IPS-20b (cell line): ENCODE measurements at regions not wholly inside any gene's neighbourhood (a gene's known extent, or its start where the extent isn't known, plus 50 kb on each side); places are given as distances from the start of the nearest gene placed in this dataset.

Experiments used
- H3K27ac ChIP-seq: one replicate; pipeline ENCODE4 v1.5.1; 2013; ENCODE audit warnings: low read length
- H3K27me3 ChIP-seq: 2 replicates; pipeline ENCODE4 v1.6.1; 2013; ENCODE audit warnings: mild to moderate bottlenecking, low read length, inconsistent platforms; ENCODE audit not compliant: insufficient read depth
- H3K36me3 ChIP-seq: 2 replicates; pipeline ENCODE4 v1.6.1; 2013; ENCODE audit warnings: low read depth, mild to moderate bottlenecking, inconsistent platforms, low read length, moderate library complexity; ENCODE audit not compliant: insufficient read depth
- H3K4me1 ChIP-seq: 2 replicates; pipeline ENCODE4 v1.6.1; 2013; ENCODE audit warnings: mild to moderate bottlenecking, control low read depth, inconsistent platforms, low read length, moderate library complexity; ENCODE audit not compliant: insufficient read depth
- H3K4me3 ChIP-seq: 2 replicates; pipeline ENCODE4 v1.5.1; 2013; ENCODE audit warnings: mild to moderate bottlenecking, low read length, inconsistent platforms
- H3K9ac ChIP-seq: 2 replicates; pipeline ENCODE4 v1.6.1; 2013; ENCODE audit warnings: low read depth, mild to moderate bottlenecking, inconsistent platforms, low read length, moderate library complexity
- H3K9me3 ChIP-seq: 2 replicates; pipeline ENCODE4 v1.6.1; 2013; ENCODE audit warnings: mild to moderate bottlenecking, low read depth, low read length, inconsistent platforms; ENCODE audit not compliant: insufficient read depth

- Histone ChIP-seq H3K36me3 (no peaks in the 10 kb centered on the region), H3K9ac (no peak overlapping the region), H3K27ac (no peak overlapping the region), H3K9me3 (no peaks in the 10 kb centered on the region), H3K4me1 (peaks cover 12% of the 10 kb centered on the region), H3K27me3 (no peaks in the 10 kb centered on the region), H3K4me3 (no peak overlapping the region)
These were observed 241.3 kb upstream of the GRIP1 start for GRCh38 chr12:66920205-66920604.

- Histone ChIP-seq H3K4me3 (no peak overlapping the region), H3K9me3 (no peaks in the 10 kb centered on the region), H3K27ac (no peak overlapping the region), H3K4me1 (peaks cover 2% of the 10 kb centered on the region), H3K36me3 (no peaks in the 10 kb centered on the region), H3K9ac (no peak overlapping the region), H3K27me3 (no peaks in the 10 kb centered on the region)
These were observed 242.3 kb upstream of the GRIP1 start for GRCh38 chr12:66921151-66921550.

GRCh38 chr12:66925083-66925482 lies 246.2 kb upstream of the GRIP1 start:
- no peaks in the 10 kb centered on the region for H3K4me1 ChIP-seq
- H3K27ac ChIP-seq, result no peak overlapping the region
- no peak overlapping the region for H3K9ac ChIP-seq
- no peaks in the 10 kb centered on the region for H3K9me3 ChIP-seq
- H3K4me3 ChIP-seq, result no peak overlapping the region
- H3K27me3 ChIP-seq, result no peaks in the 10 kb centered on the region
- H3K36me3 ChIP-seq, result no peaks in the 10 kb centered on the region

GRCh38 chr12:66929121-66929520 lies 250.2 kb upstream of the GRIP1 start:
- Histone ChIP-seq H3K4me1 (no peaks in the 10 kb centered on the region), H3K9me3 (no peaks in the 10 kb centered on the region), H3K27ac (no peak overlapping the region), H3K4me3 (no peak overlapping the region), H3K9ac (no peak overlapping the region), H3K36me3 (no peaks in the 10 kb centered on the region), H3K27me3 (no peaks in the 10 kb centered on the region)

GRCh38 chr12:66931091-66931490 lies 252.2 kb upstream of the GRIP1 start:
- H3K27me3 ChIP-seq, result no peaks in the 10 kb centered on the region
- no peaks in the 10 kb centered on the region for H3K4me1 ChIP-seq
- no peak overlapping the region for H3K9ac ChIP-seq
- H3K4me3 ChIP-seq, result no peak overlapping the region
- no peaks in the 10 kb centered on the region for H3K36me3 ChIP-seq
- no peak overlapping the region for H3K27ac ChIP-seq
- no peaks in the 10 kb centered on the region for H3K9me3 ChIP-seq

GRCh38 chr12:66932126-66932525 lies 253.2 kb upstream of the GRIP1 start:
- no peak overlapping the region for H3K9ac ChIP-seq
- no peaks in the 10 kb centered on the region for H3K36me3 ChIP-seq
- H3K4me1 ChIP-seq, result no peaks in the 10 kb centered on the region
- H3K27me3 ChIP-seq, result no peaks in the 10 kb centered on the region
- H3K9me3 ChIP-seq, result no peaks in the 10 kb centered on the region
- H3K27ac ChIP-seq, result no peak overlapping the region
- no peak overlapping the region for H3K4me3 ChIP-seq

- H3K9me3 ChIP-seq, result no peaks in the 10 kb centered on the region
- no peak overlapping the region for H3K4me3 ChIP-seq
- no peaks in the 10 kb centered on the region for H3K4me1 ChIP-seq
- H3K9ac ChIP-seq, result no peak overlapping the region
- H3K27ac ChIP-seq, result no peak overlapping the region
- H3K36me3 ChIP-seq, result no peaks in the 10 kb centered on the region
- H3K27me3 ChIP-seq, result no peaks in the 10 kb centered on the region
These were observed 255.6 kb upstream of the GRIP1 start for GRCh38 chr12:66934302-66935062.

- no peak overlapping the region for H3K4me3 ChIP-seq
- H3K9me3 ChIP-seq, result no peaks in the 10 kb centered on the region
- peaks cover 24% of the 10 kb centered on the region for H3K4me1 ChIP-seq
- H3K9ac ChIP-seq, result no peak overlapping the region
- H3K27me3 ChIP-seq, result no peaks in the 10 kb centered on the region
- no peak overlapping the region for H3K27ac ChIP-seq
- no peaks in the 10 kb centered on the region for H3K36me3 ChIP-seq
These were observed 262.3 kb upstream of the GRIP1 start for GRCh38 chr12:66941150-66941549.

GRCh38 chr12:66942741-66943465 lies 264.0 kb upstream of the GRIP1 start:
- H3K27me3 ChIP-seq, result no peaks in the 10 kb centered on the region
- H3K4me3 ChIP-seq, result no peak overlapping the region
- no peaks in the 10 kb centered on the region for H3K9me3 ChIP-seq
- H3K9ac ChIP-seq, result no peak overlapping the region
- H3K36me3 ChIP-seq, result no peaks in the 10 kb centered on the region
- peaks cover 24% of the 10 kb centered on the region for H3K4me1 ChIP-seq
- no peak overlapping the region for H3K27ac ChIP-seq

GRCh38 chr12:66944365-66944764 lies 265.5 kb upstream of the GRIP1 start:
- H3K9ac ChIP-seq, result no peak overlapping the region
- H3K4me3 ChIP-seq, result no peak overlapping the region
- no peaks in the 10 kb centered on the region for H3K36me3 ChIP-seq
- H3K4me1 ChIP-seq, result peaks cover 24% of the 10 kb centered on the region
- H3K9me3 ChIP-seq, result no peaks in the 10 kb centered on the region
- H3K27ac ChIP-seq, result no peak overlapping the region
- H3K27me3 ChIP-seq, result no peaks in the 10 kb centered on the region

- Histone ChIP-seq H3K9ac (no peak overlapping the region), H3K36me3 (no peaks in the 10 kb centered on the region), H3K4me3 (no peak overlapping the region), H3K27ac (no peak overlapping the region), H3K4me1 (peaks cover 24% of the 10 kb centered on the region), H3K27me3 (no peaks in the 10 kb centered on the region), H3K9me3 (no peaks in the 10 kb centered on the region)
These were observed 266.4 kb upstream of the GRIP1 start for GRCh38 chr12:66945189-66945817.

GRCh38 chr12:66947119-66947518 lies 268.2 kb upstream of the GRIP1 start:
- Histone ChIP-seq H3K4me1 (peaks cover 13% of the 10 kb centered on the region), H3K4me3 (no peak overlapping the region), H3K27me3 (no peaks in the 10 kb centered on the region), H3K36me3 (no peaks in the 10 kb centered on the region), H3K9me3 (no peaks in the 10 kb centered on the region), H3K9ac (no peak overlapping the region), H3K27ac (no peak overlapping the region)
